ENCODE measurements at regions not wholly inside any gene's neighbourhood (a gene's known extent, or its start where the extent isn't known, plus 50 kb on each side); places are given as distances from the start of the nearest gene placed in this dataset.

DNA sequence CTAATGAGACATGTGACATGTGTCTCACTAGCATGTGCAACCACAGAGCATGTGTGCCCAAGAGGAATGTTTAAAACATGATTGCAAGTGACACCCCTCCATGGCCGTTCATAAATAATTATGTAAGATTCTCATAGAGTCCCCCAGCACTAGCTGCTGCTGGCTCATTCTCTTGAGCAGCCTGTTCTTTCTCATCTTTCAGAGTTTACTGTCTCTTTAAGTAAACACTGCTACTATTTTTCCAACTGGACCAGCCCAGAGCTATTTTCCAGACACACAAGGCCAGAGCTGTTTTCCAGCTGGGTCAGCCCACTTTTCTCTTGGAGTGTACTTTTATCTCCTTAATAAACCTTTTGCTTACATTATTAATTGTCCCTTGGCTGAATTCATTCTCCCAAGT lies 326.8 kb upstream of the DLGAP1 start:
- TF ChIP-seq POLR2A (IDR thresholded peaks at IDR 0.05; ENCODE audit: low read length), result no peak
- no peak for TF ChIP-seq GATA1 (IDR thresholded peaks at IDR 0.05; ENCODE audit: low read depth, low read length)

All from erythroblast (primary cell).